ENCODE measurements at regions not wholly inside any gene's neighbourhood (a gene's known extent, or its start where the extent isn't known, plus 50 kb on each side); places are given as distances from the start of the nearest gene placed in this dataset.

DNA sequence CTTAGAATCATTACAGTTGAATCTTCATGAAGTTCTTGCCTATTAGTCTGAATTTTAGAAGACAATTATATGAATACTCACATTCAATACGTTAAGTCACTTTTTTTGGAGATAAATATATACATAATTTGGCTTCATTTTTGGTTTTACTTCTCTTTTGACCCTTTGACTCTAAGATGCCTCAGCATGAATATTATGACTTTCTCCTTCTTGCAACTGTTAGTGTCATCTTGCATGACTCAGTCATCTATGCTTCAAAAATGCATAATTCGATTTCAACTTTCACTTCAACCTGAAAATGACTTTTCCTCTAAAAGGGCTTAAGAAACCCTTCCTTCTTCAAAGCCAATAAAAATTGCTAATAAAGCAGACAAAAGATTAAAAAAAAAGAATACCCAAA, 1427.5 kb downstream of the ADGRL3 start:
- Histone ChIP-seq H2AFZ (no peak overlapping the region), H3K27ac (ENCODE audit: low read depth) (no peak overlapping the region), H3K36me3 (ENCODE audit: insufficient read depth) (no peaks in the 10 kb centered on the region), H3K4me1 (ENCODE audit: insufficient read depth) (no peaks in the 10 kb centered on the region), H3K9me2 (ENCODE audit: insufficient read depth) (0 out of 2 replicates have a peak, but pooled peaks cover 3% of the 10 kb centered on the region), H3K27me3 (ENCODE audit: insufficient read depth) (no peaks in the 10 kb centered on the region), H3F3A (replicated peaks; ENCODE audit: low read depth) (no peaks in the 10 kb centered on the region), H3K79me2 (replicated peaks; ENCODE audit: insufficient read depth) (no peaks in the 10 kb centered on the region), H3K4me3 (no peak overlapping the region), H3K4me2 (no peak overlapping the region), H4K20me1 (replicated peaks; ENCODE audit: insufficient read depth) (no peaks in the 10 kb centered on the region)
- no peaks in the 10 kb centered on the region for H3K4me1 Mint-ChIP-seq
- no peak overlapping the region for H3K27ac Mint-ChIP-seq
- no peak overlapping the region for H3K4me3 Mint-ChIP-seq
- TF ChIP-seq EZH2phosphoT487 (IDR thresholded peaks at IDR 0.05; ENCODE audit: unreplicated experiment) (no peak), ETS1 (IDR thresholded peaks at IDR 0.05) (no peak)
- no peak for ATAC-seq
- H3K9me3 Mint-ChIP-seq = peaks cover 13% of the 10 kb centered on the region; the same call in 2 of the 3 replicates
- no peak for DNase-seq (ENCODE audit: low spot score)
- H3K36me3 Mint-ChIP-seq (ENCODE audit: low read depth) = peaks cover 9% of the 10 kb centered on the region; the same call in 2 of the 3 replicates
- H3K27me3 Mint-ChIP-seq (ENCODE audit: insufficient read depth, low read depth, poor library complexity) = no peaks in the 10 kb centered on the region

DNA sequence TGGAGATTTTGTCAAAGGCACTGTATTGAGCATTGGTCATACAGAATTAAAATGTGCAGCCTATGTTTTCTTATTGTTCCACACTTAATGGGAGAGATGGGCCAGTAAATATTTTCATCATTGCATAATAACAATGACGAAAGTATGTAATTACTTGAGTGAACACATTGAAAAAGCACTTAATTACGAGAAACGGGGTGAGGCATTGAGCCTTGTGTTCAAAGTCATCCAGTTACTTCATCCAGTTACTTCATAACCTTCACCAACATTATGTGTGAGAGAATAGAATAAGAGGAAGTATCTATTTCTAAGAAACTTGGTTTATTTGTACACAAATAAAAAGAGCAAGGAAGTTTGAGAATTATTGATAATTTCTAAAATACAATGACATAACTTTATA, 1427.0 kb downstream of the ADGRL3 start:
- Histone ChIP-seq H3K79me2 (replicated peaks; ENCODE audit: insufficient read depth) (no peaks in the 10 kb centered on the region), H2AFZ (no peak overlapping the region), H3K9me2 (ENCODE audit: insufficient read depth) (no peaks in the 10 kb centered on the region), H3K27me3 (ENCODE audit: insufficient read depth) (no peaks in the 10 kb centered on the region), H3F3A (replicated peaks; ENCODE audit: low read depth) (no peaks in the 10 kb centered on the region), H3K36me3 (ENCODE audit: insufficient read depth) (no peaks in the 10 kb centered on the region), H3K4me3 (no peak overlapping the region), H3K4me1 (ENCODE audit: insufficient read depth) (no peaks in the 10 kb centered on the region), H4K20me1 (replicated peaks; ENCODE audit: insufficient read depth) (no peaks in the 10 kb centered on the region), H3K4me2 (no peak overlapping the region), H3K27ac (ENCODE audit: low read depth) (no peak overlapping the region)
- peaks cover 7% of the 10 kb centered on the region; the same call in 2 of the 3 replicates for H3K36me3 Mint-ChIP-seq (ENCODE audit: low read depth)
- no peak overlapping the region for H3K4me3 Mint-ChIP-seq
- ATAC-seq = no peak
- no peaks in the 10 kb centered on the region for H3K27me3 Mint-ChIP-seq (ENCODE audit: insufficient read depth, low read depth, poor library complexity)
- TF ChIP-seq STAT1 (IDR thresholded peaks at IDR 0.05; ENCODE audit: unreplicated experiment) (no peak), NANOG (IDR thresholded peaks at IDR 0.05; ENCODE audit: borderline replicate concordance) (no peak)
- DNase-seq (ENCODE audit: low spot score) = no peak
- no peaks in the 10 kb centered on the region for H3K4me1 Mint-ChIP-seq
- H3K9me3 Mint-ChIP-seq = peaks cover 10% of the 10 kb centered on the region; the same call in 2 of the 3 replicates
- H3K27ac Mint-ChIP-seq = no peak overlapping the region

DNA sequence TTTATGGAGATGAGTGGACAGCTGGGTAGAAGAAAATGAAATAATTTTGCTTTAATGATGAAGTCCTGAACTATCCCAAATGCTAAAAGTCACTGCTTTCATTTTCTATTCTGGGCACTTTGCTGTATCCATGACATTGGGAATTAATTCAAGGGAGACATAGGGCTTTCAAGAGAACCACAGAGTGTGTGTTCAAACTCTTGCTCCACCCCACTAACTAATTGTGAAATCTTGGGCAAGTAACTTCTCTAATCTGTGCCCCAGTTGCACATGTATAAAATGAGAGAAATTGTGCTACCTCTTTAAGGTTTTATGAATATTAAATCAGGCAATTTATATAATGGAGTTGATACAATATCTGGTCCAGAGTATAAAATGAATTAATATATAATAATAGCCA, 1422.0 kb downstream of the ADGRL3 start:
- Histone ChIP-seq H4K20me1 (replicated peaks; ENCODE audit: insufficient read depth) (no peaks in the 10 kb centered on the region), H3K27ac (ENCODE audit: low read depth) (no peak overlapping the region), H3K36me3 (ENCODE audit: insufficient read depth) (no peaks in the 10 kb centered on the region), H3K4me3 (no peak overlapping the region), H3K27me3 (ENCODE audit: insufficient read depth) (no peaks in the 10 kb centered on the region), H3K4me1 (ENCODE audit: insufficient read depth) (no peaks in the 10 kb centered on the region), H3K79me2 (replicated peaks; ENCODE audit: insufficient read depth) (no peaks in the 10 kb centered on the region), H3K9me2 (ENCODE audit: insufficient read depth) (no peaks in the 10 kb centered on the region), H3K4me2 (no peak overlapping the region), H2AFZ (no peak overlapping the region), H3F3A (replicated peaks; ENCODE audit: low read depth) (no peaks in the 10 kb centered on the region)
- Mint-ChIP-seq H3K36me3 (ENCODE audit: low read depth) (no peaks in the 10 kb centered on the region), H3K4me3 (no peak overlapping the region), H3K9me3 (no peaks in the 10 kb centered on the region), H3K4me1 (no peaks in the 10 kb centered on the region), H3K27me3 (ENCODE audit: insufficient read depth, low read depth, poor library complexity) (no peaks in the 10 kb centered on the region), H3K27ac (no peak overlapping the region)
- ATAC-seq (no peak), DNase-seq (ENCODE audit: low spot score) (no peak)
- TF ChIP-seq NANOG (IDR thresholded peaks at IDR 0.05; ENCODE audit: borderline replicate concordance) (no peak), CTCF (conservative IDR thresholded peaks at IDR 0.05; ENCODE audit: low read depth in 2 of 2) (no peak), JUNB (IDR thresholded peaks at IDR 0.05; ENCODE audit: unreplicated experiment) (no peak), CREB1 (CRISPR knock-in tag; IDR thresholded peaks at IDR 0.05; ENCODE audit: low read depth) (no peak), ETS1 (IDR thresholded peaks at IDR 0.05) (no peak), ZNF114 (CRISPR knock-in tag; IDR thresholded peaks at IDR 0.05) (no peak)
